ENCODE measurements at regions not wholly inside any gene's neighbourhood (a gene's known extent, or its start where the extent isn't known, plus 50 kb on each side); places are given as distances from the start of the nearest gene placed in this dataset.

DNA sequence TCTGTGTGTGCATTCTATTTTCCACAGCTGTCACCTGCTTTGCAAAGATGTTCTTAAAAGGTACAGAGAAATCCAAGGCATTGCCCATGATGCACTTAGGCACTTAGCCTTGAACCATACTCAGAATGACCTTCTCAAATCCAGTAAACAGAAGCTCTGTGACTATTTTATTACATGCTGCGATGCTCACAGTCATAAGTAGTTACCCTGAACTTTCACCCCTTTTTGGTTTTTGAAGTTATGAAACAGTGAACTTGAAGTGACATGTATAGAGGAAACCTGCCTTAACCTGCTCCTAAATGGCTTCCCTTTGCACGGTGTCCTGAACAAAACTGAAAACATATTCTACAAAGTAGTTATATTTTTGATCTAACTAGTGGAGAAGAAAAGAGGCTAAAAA, 100.4 kb downstream of the SLC10A2 start:
- H3K9me3 ChIP-seq = no peaks in the 10 kb centered on the region
- intact Hi-C loops (cut with DNase I; ENCODE audit: low total_unique reads) = no loop called here
- no peak for DNase-seq
- no peaks in the 10 kb centered on the region for H3K27me3 ChIP-seq
- no peak overlapping the region for H3K27ac ChIP-seq
- H3K36me3 ChIP-seq = no peaks in the 10 kb centered on the region
- TF ChIP-seq CTCF (IDR thresholded peaks at IDR 0.05) = no peak
- no peak overlapping the region for H3K4me3 ChIP-seq
- no peaks in the 10 kb centered on the region for H3K4me1 ChIP-seq

- TF ChIP-seq CTCF (IDR thresholded peaks at IDR 0.05) = no peak
- H3K36me3 ChIP-seq = no peaks in the 10 kb centered on the region
- H3K4me3 ChIP-seq = no peak overlapping the region
- DNase-seq = no peak
- no peak overlapping the region for H3K27ac ChIP-seq
- H3K27me3 ChIP-seq = no peaks in the 10 kb centered on the region
- H3K9me3 ChIP-seq = no peaks in the 10 kb centered on the region
- intact Hi-C loops (cut with DNase I; ENCODE audit: low total_unique reads) = no loop called here
- no peaks in the 10 kb centered on the region for H3K4me1 ChIP-seq
Measured at GRCh38 chr13:102962430-102962829, 103.8 kb downstream of the SLC10A2 start.

DNA sequence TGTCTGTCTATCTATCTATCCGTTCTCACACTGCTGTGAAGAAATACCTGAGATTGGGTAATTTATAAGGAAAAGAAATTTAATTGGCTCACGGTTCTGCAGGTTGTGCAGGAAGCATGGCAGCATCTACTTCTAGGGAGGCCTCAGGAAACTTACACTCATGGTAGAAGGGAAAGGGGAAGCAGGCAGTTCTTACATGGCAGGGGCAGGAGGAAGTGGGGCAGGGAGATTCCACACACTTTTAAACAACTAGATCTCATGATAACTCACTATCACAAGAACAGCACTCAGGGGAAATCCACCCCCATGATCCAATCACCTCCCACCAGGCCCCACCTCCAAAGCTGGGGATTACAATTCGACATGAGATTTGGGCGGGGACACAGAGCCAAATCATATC, 105.3 kb downstream of the SLC10A2 start:
- no peak for DNase-seq
- intact Hi-C loops (cut with DNase I; ENCODE audit: low total_unique reads) = no loop called here

DNA sequence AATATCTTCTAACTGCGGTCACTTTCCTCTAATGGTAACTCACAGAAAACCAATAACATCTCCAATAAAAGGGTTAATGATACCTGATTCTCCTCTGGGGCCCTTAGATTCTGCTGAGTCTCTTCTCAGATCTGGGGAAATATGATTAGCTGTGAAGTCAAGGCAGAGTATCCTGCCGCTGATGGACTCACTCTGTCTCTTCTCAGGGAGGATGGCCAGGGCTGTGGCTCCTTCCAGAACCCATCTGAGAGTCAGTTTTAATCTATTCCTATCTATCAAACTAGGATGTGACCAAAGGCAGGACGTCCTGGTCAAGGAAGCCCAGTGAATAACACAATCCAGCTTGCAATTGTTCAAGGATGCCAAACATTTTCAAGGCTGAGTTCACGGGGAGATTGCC, 109.8 kb downstream of the SLC10A2 start:
- intact Hi-C loops (cut with DNase I; ENCODE audit: low total_unique reads) = no loop called here
- no peaks in the 10 kb centered on the region for H3K36me3 ChIP-seq
- H3K4me1 ChIP-seq = no peaks in the 10 kb centered on the region
- H3K4me3 ChIP-seq = no peak overlapping the region
- no peaks in the 10 kb centered on the region for H3K9me3 ChIP-seq
- no peak overlapping the region for H3K27ac ChIP-seq
- no peaks in the 10 kb centered on the region for H3K27me3 ChIP-seq
- no peak for DNase-seq
- TF ChIP-seq CTCF (IDR thresholded peaks at IDR 0.05) = no peak

More for the DNA sequence above, 105.3 kb downstream of the SLC10A2 start:
- Histone ChIP-seq H3K27ac (no peak overlapping the region), H3K9me3 (no peaks in the 10 kb centered on the region), H3K36me3 (no peaks in the 10 kb centered on the region), H3K27me3 (no peaks in the 10 kb centered on the region), H3K4me1 (no peaks in the 10 kb centered on the region), H3K4me3 (no peak overlapping the region)
- TF ChIP-seq CTCF (IDR thresholded peaks at IDR 0.05) = no peak

DNA sequence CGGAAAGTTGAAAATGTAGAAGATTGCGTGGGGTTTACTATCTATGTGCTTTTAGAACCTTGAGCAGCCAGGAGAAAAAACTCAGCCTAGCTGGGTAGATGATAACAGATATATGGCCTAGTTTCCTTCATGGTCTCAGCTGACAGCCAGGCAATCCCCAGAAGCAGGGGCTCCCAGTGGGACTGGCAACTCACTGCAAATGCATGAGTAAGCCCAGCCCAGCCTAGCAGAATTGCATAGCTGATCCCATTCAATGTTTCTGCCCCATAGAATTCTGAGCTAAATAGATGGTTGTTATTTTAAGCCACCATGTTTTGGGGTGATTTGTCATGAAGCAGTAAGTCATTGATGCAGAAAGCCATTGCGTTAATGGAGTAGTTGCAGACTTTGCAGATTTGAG, 108.5 kb downstream of the ERCC5 start:
- no peak for DNase-seq
- TF ChIP-seq CTCF (IDR thresholded peaks at IDR 0.05) = no peak
- intact Hi-C loops (cut with DNase I; ENCODE audit: low total_unique reads) = no loop called here
- no peaks in the 10 kb centered on the region for H3K4me1 ChIP-seq
- H3K4me3 ChIP-seq = no peak overlapping the region
- no peaks in the 10 kb centered on the region for H3K27me3 ChIP-seq
- H3K9me3 ChIP-seq = no peaks in the 10 kb centered on the region
- H3K27ac ChIP-seq = no peak overlapping the region
- H3K36me3 ChIP-seq = no peaks in the 10 kb centered on the region

DNA sequence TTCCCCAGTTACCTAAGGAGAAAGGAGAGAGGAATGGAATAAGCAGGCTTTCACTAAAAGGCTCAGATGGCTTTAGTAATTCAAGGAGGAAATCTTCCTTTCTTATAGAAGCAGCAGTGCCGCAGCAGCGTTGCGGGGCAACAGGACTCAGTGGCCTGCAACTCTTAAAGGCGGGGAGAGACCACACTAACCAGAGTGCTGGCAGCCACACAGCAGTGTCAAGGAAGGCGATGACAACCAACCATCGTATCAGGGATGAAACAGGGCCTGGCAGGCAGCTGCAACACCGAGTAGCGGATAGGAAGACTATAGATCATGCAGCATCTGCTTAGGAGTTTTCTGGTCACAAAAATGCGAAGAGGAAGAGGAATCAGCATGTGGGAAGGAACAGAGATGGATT, 106.0 kb downstream of the ERCC5 start:
- H3K4me1 ChIP-seq = no peaks in the 10 kb centered on the region
- TF ChIP-seq CTCF (IDR thresholded peaks at IDR 0.05) = no peak
- intact Hi-C loops (cut with DNase I; ENCODE audit: low total_unique reads) = no loop called here
- H3K27ac ChIP-seq = no peak overlapping the region
- no peak overlapping the region for H3K4me3 ChIP-seq
- no peaks in the 10 kb centered on the region for H3K9me3 ChIP-seq
- no peaks in the 10 kb centered on the region for H3K36me3 ChIP-seq
- DNase-seq = no peak
- H3K27me3 ChIP-seq = no peaks in the 10 kb centered on the region
